Keratinocyte (primary cell): ENCODE measurements at regions not wholly inside any gene's neighbourhood (a gene's known extent, or its start where the extent isn't known, plus 50 kb on each side); places are given as distances from the start of the nearest gene placed in this dataset.

Experiments
- EZH2 ChIP-seq: IDR thresholded peaks from one replicate; pipeline ENCODE4 v1.6.1; 2012; ENCODE audit warnings: inconsistent platforms, mild to moderate bottlenecking, low read length, moderate library complexity
- TF ChIP-seq, protein P1 (sequence below), 3 experiments: IDR thresholded peaks in 1 of 3; conservative IDR thresholded peaks in 1 of 3; optimal IDR thresholded peaks in 1 of 3; 2 replicates in 2 of 3; 3 replicates in 1 of 3; pipeline versions ENCODE3 to v1.5.1; 2011; ENCODE audit warnings: low read length in 3 of 3, mild to moderate bottlenecking in 3 of 3, moderate library complexity in 2 of 3, control low read depth in 1 of 3, inconsistent platforms in 1 of 3; ENCODE audit not compliant: insufficient read depth in 2 of 3; ENCODE audit errors: extremely low read depth in 1 of 3

DNA sequence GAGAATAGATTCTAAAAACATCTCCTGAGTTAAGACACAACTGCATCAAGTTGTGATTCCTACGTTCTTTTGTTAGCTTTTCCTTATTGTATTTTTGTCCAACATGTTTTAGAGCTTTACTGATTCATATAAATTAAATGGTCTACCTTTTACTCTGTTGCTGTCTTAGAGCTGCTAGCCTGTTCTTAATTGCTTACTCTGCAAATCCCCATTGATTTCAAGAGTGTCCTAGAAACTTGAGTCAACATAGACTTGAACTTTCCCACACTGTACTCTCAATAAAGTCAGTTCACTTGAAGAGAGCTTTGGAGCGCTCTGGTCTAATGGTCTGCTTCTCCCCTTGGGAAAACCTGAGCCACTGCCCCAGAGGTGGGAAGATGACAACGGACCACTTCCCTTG, 343.9 kb downstream of the CCER1 start:
- TF ChIP-seq, protein P1, sequence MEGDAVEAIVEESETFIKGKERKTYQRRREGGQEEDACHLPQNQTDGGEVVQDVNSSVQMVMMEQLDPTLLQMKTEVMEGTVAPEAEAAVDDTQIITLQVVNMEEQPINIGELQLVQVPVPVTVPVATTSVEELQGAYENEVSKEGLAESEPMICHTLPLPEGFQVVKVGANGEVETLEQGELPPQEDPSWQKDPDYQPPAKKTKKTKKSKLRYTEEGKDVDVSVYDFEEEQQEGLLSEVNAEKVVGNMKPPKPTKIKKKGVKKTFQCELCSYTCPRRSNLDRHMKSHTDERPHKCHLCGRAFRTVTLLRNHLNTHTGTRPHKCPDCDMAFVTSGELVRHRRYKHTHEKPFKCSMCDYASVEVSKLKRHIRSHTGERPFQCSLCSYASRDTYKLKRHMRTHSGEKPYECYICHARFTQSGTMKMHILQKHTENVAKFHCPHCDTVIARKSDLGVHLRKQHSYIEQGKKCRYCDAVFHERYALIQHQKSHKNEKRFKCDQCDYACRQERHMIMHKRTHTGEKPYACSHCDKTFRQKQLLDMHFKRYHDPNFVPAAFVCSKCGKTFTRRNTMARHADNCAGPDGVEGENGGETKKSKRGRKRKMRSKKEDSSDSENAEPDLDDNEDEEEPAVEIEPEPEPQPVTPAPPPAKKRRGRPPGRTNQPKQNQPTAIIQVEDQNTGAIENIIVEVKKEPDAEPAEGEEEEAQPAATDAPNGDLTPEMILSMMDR (optimal IDR thresholded peaks at IDR 0.05 in 1 of 3, IDR thresholded peaks at IDR 0.05 in 1 of 3, conservative IDR thresholded peaks at IDR 0.05 in 1 of 3; ENCODE audit: extremely low read depth in 1 of 3, insufficient read depth in 2 of 3, low read length in 3 of 3): no peak
- no peak for TF ChIP-seq EZH2
